ENCODE measurements at regions not wholly inside any gene's neighbourhood (a gene's known extent, or its start where the extent isn't known, plus 50 kb on each side); places are given as distances from the start of the nearest gene placed in this dataset.

GRCh38 chr4:147050356-147050765 is 104.7 kb upstream of the TTC29 start:
- TF ChIP-seq, protein P1, sequence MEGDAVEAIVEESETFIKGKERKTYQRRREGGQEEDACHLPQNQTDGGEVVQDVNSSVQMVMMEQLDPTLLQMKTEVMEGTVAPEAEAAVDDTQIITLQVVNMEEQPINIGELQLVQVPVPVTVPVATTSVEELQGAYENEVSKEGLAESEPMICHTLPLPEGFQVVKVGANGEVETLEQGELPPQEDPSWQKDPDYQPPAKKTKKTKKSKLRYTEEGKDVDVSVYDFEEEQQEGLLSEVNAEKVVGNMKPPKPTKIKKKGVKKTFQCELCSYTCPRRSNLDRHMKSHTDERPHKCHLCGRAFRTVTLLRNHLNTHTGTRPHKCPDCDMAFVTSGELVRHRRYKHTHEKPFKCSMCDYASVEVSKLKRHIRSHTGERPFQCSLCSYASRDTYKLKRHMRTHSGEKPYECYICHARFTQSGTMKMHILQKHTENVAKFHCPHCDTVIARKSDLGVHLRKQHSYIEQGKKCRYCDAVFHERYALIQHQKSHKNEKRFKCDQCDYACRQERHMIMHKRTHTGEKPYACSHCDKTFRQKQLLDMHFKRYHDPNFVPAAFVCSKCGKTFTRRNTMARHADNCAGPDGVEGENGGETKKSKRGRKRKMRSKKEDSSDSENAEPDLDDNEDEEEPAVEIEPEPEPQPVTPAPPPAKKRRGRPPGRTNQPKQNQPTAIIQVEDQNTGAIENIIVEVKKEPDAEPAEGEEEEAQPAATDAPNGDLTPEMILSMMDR (conservative IDR thresholded peaks at IDR 0.05), result no peak
- TF ChIP-seq ZFX (IDR thresholded peaks at IDR 0.05), result no peak
- peak overlapping the region; percentile 45 for H3K27ac ChIP-seq

DNA sequence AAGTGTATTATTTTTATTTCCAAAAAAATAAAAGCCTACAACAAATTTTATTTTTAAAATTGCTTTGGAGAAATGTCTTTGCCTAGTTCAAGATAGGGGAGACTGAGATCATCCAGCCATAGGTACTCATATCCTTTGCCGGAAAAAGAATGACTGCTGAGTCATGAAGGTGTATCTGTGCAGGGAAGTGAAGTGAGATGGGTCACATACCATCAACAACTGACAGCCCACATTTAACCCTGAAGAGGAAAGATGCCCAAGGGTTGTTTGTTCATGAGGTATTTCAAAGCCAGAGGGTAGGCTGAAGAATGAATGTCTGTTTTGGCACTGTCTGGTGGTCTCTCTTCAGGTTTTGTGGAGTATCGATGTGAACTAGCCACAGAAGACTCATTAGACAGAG is 106.7 kb upstream of the TTC29 start:
- no peak overlapping the region; the same call in 1 of the 2 replicates for H3K27ac ChIP-seq
- TF ChIP-seq ZFX (IDR thresholded peaks at IDR 0.05), result no peak
- TF ChIP-seq, protein P1 (conservative IDR thresholded peaks at IDR 0.05), result no peak

GRCh38 chr4:147054228-147054872 is 108.7 kb upstream of the TTC29 start:
- no peak for TF ChIP-seq ZFX (IDR thresholded peaks at IDR 0.05)
- TF ChIP-seq, protein P1 (conservative IDR thresholded peaks at IDR 0.05), result no peak

GRCh38 chr4:147056940-147057610 is 111.4 kb upstream of the TTC29 start:
- H3K27ac ChIP-seq, result no peak overlapping the region
- TF ChIP-seq ZFX (IDR thresholded peaks at IDR 0.05), result no peak
- TF ChIP-seq, protein P1 (conservative IDR thresholded peaks at IDR 0.05), result no peak; the same call in 1 of the 2 replicates

More at GRCh38 chr4:147054228-147054872, 108.7 kb upstream of the TTC29 start:
- peak overlapping the region; percentile 70; the same call in 1 of the 2 replicates for H3K27ac ChIP-seq

DNA sequence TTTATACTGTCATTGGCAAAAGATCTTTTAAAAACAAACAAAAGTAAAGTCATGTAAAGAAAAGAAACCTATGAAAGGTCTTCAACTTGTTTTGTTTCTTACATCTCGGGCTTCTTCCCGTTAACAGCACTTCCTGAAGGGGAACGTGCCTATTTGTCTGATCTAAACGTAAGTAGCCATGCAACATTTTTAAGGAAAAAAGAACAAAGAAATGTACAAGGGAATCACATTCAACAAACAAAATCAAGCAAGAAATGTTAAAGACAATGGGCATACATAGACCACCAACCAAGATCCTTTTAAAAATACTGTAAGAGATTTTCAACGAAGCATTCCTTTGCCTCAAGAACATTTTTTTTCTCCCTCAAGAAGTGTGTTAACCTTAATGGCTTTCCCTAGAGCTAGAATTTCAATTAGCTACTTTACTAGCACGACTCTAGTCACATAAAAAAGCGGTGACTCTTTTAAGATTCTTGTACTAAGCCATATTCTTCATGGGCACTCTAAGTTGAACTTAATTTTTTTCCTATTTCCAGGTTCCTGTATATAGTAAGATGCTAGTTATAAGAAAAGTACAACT is 112.0 kb upstream of the TTC29 start:
- no peak overlapping the region for H3K27ac ChIP-seq
- TF ChIP-seq, protein P1 (conservative IDR thresholded peaks at IDR 0.05), result no peak
- no peak for TF ChIP-seq ZFX (IDR thresholded peaks at IDR 0.05)

GRCh38 chr4:147059064-147059731 is 113.5 kb upstream of the TTC29 start:
- peak overlapping the region; percentile 26; the same call in 1 of the 2 replicates for H3K27ac ChIP-seq
- TF ChIP-seq, protein P1 (conservative IDR thresholded peaks at IDR 0.05), result no peak
- TF ChIP-seq ZFX (IDR thresholded peaks at IDR 0.05), result no peak
